SK-N-SH (cell line): ENCODE measurements at regions not wholly inside any gene's neighbourhood (a gene's known extent, or its start where the extent isn't known, plus 50 kb on each side); places are given as distances from the start of the nearest gene placed in this dataset.
"Not testable (repeated sequence)": the region's sequence is repeated elsewhere in the genome, so short reads cannot be mapped to it uniquely, and the experiment has no call there.

Experiments
- CTCF ChIA-PET: fragments of 300-600, 350-600 bp; formaldehyde crosslinking; extraction: SDS; loops from one replicate; lab custom pipeline; 2021; lab: Yijun Ruan, JAX
- POLR2A ChIA-PET: fragments of 350-600 bp; sonication (Branson Sonifier 250); formaldehyde crosslinking; extraction: SDS; loops from one replicate; lab custom pipeline; 2020; ENCODE audit warnings: antibody characterized with exemption, inconsistent platforms; lab: Yijun Ruan, JAX
- DNase-seq: peaks from one replicate; pipeline ENCODE4 v3.0.0; 2012
- H2AFZ ChIP-seq: fragments of 200-600 bp; sonication (generic); 2 replicates; pipeline ENCODE4 v1.8.1; 2016; ENCODE audit warnings: antibody characterized with exemption, mild to moderate bottlenecking, low read depth
- H3F3A ChIP-seq: fragments of 200-600 bp; sonication (generic); replicated peaks from 2 replicates; pipeline ENCODE3; 2016; ENCODE audit warnings: antibody characterized with exemption, mild to moderate bottlenecking; ENCODE audit not compliant: insufficient read depth
- H3K27ac ChIP-seq, 2 experiments: fragments of 200-500 bp in 1 of 2; fragments of 200-600 bp in 1 of 2; sonication (Bioruptor generic) in 1 of 2; sonication (generic), shearing (Covaris generic) in 1 of 2; 2 replicates each; pipeline versions ENCODE4 v1.5.1 to v1.6.1; 2014 to 2016; ENCODE audit warnings: low read depth in 2 of 2, inconsistent platforms in 1 of 2, low read length in 1 of 2, mild to moderate bottlenecking in 1 of 2, mixed read lengths in 1 of 2
- H3K27me3 ChIP-seq: fragments of 200-600 bp; sonication (generic), shearing (Covaris generic); 2 replicates; pipeline ENCODE4 v1.6.1; 2016; ENCODE audit warnings: mixed run types; ENCODE audit not compliant: insufficient read depth
- H3K36me3 ChIP-seq, 2 experiments: fragments of 200-500 bp in 1 of 2; fragments of 200-600 bp in 1 of 2; sonication (Bioruptor generic) in 1 of 2; sonication (generic) in 1 of 2; replicated peaks in 1 of 2; 2 replicates each; pipeline versions ENCODE3 to v1.5.1; 2014 to 2016; ENCODE audit warnings: low read length in 1 of 2, mild to moderate bottlenecking in 1 of 2; ENCODE audit not compliant: insufficient read depth in 2 of 2, control insufficient read depth in 1 of 2
- H3K4me1 ChIP-seq, 2 experiments: fragments of 200-500 bp in 1 of 2; fragments of 200-600 bp in 1 of 2; sonication (Bioruptor generic) in 1 of 2; sonication (generic), shearing (Covaris generic) in 1 of 2; 2 replicates each; pipeline versions ENCODE4 v1.5.1 to v1.6.1; 2014 to 2016; ENCODE audit warnings: low read depth in 1 of 2, low read length in 1 of 2, mixed run types in 1 of 2; ENCODE audit not compliant: insufficient read depth in 2 of 2, control insufficient read depth in 1 of 2
- H3K4me2 ChIP-seq: fragments of 200-600 bp; sonication (generic), shearing (Covaris generic); 2 replicates; pipeline ENCODE4 v1.6.1; 2017; ENCODE audit warnings: mixed run types
- H3K4me3 ChIP-seq, 2 experiments: fragments of 200-500 bp in 1 of 2; fragments of 200-600 bp in 1 of 2; sonication (Bioruptor generic) in 1 of 2; sonication (generic), shearing (Covaris generic) in 1 of 2; 2 replicates each; pipeline versions ENCODE4 v1.5.1 to v1.8.1; 2014 to 2016; ENCODE audit warnings: low read depth in 2 of 2, inconsistent platforms in 1 of 2, low read length in 1 of 2, mild to moderate bottlenecking in 1 of 2, mixed read lengths in 1 of 2, moderate library complexity in 1 of 2
- H3K79me2 ChIP-seq: fragments of 200-600 bp; sonication (generic); 2 replicates; pipeline ENCODE4 v1.8.1; 2017; ENCODE audit warnings: mild to moderate bottlenecking; ENCODE audit not compliant: insufficient read depth
- H3K9ac ChIP-seq: fragments of 200-600 bp; sonication (generic); 2 replicates; pipeline ENCODE4 v1.6.1; 2017; ENCODE audit warnings: mixed run types
- H3K9me2 ChIP-seq: fragments of 200-600 bp; sonication (generic); 2 replicates; pipeline ENCODE4 v1.6.1; 2017; ENCODE audit warnings: mixed run types
- H3K9me3 ChIP-seq: fragments of 200-600 bp; sonication (generic); 2 replicates; pipeline ENCODE4 v1.6.1; 2017; ENCODE audit warnings: mixed run types, mild to moderate bottlenecking, moderate library complexity
- H4K20me1 ChIP-seq: fragments of 200-600 bp; sonication (generic); 2 replicates; pipeline ENCODE4 v1.6.1; 2017; ENCODE audit warnings: mild to moderate bottlenecking, mixed run types; ENCODE audit not compliant: insufficient read depth
- CTCF ChIP-seq: fragments of 200-600 bp; sonication (generic); IDR thresholded peaks from 2 replicates; pipeline ENCODE4 v1.6.1; 2017; ENCODE audit warnings: antibody characterized with exemption, mild to moderate bottlenecking, moderate library complexity
- ELF1 ChIP-seq: IDR thresholded peaks from 2 replicates; pipeline ENCODE4 v1.4.0; 2012
- EP300 ChIP-seq, 2 experiments: IDR thresholded peaks; 2 replicates each; pipeline versions ENCODE4 v1.4.0 to v1.6.1; 2012; ENCODE audit warnings: borderline replicate concordance in 1 of 2, low read depth in 1 of 2, low read length in 1 of 2
- EZH2phosphoT487 ChIP-seq: fragments of 200-600 bp; sonication (generic); IDR thresholded peaks from 2 replicates; pipeline ENCODE4 v1.6.1; 2017; ENCODE audit warnings: low read depth, mixed run types, mild to moderate bottlenecking, antibody characterized with exemption, moderate library complexity, borderline replicate concordance
- FOXM1 ChIP-seq: IDR thresholded peaks from 2 replicates; pipeline ENCODE4 v1.4.0; 2012; ENCODE audit warnings: low read depth, mild to moderate bottlenecking
- GABPA ChIP-seq: IDR thresholded peaks from 2 replicates; pipeline ENCODE4 v1.4.0; 2012; ENCODE audit warnings: low read depth, mild to moderate bottlenecking
- GATA2 ChIP-seq: sonication (generic); formaldehyde crosslinking; IDR thresholded peaks from 2 replicates; pipeline ENCODE4 v1.5.0; 2020; ENCODE audit warnings: mild to moderate bottlenecking, missing genetic modification reagents
- IRF3 ChIP-seq: fragments of 150-350 bp; IDR thresholded peaks from 2 replicates; pipeline ENCODE4 v1.6.1; 2016; ENCODE audit warnings: mild to moderate bottlenecking, low read depth, low read length
- JUND ChIP-seq: IDR thresholded peaks from 2 replicates; pipeline ENCODE4 v1.4.0; 2012
- MXI1 ChIP-seq: IDR thresholded peaks from 2 replicates; pipeline ENCODE4 v1.6.1; 2012; ENCODE audit warnings: mild to moderate bottlenecking, low read depth, low read length, improper control_type of control experiment
- NRF1 ChIP-seq: IDR thresholded peaks from 2 replicates; pipeline ENCODE4 v1.6.1; 2012; ENCODE audit warnings: low read depth, mild to moderate bottlenecking, low read length
- PBX3 ChIP-seq: IDR thresholded peaks from 2 replicates; pipeline ENCODE4; 2012
- POLR2AphosphoS5 ChIP-seq: IDR thresholded peaks from 2 replicates; pipeline ENCODE4 v1.6.1; 2012; ENCODE audit warnings: low read depth, low read length
- RAD21 ChIP-seq: IDR thresholded peaks from 2 replicates; pipeline ENCODE4 v1.6.1; 2012; ENCODE audit warnings: mild to moderate bottlenecking, low read length
- RFX5 ChIP-seq: IDR thresholded peaks from 2 replicates; pipeline ENCODE4 v1.6.1; 2012; ENCODE audit warnings: mild to moderate bottlenecking, improper control_type of control experiment, low read length
- SIN3A ChIP-seq: IDR thresholded peaks from 2 replicates; pipeline ENCODE4 v1.6.1; 2012; ENCODE audit warnings: low read depth, mild to moderate bottlenecking, low read length, moderate library complexity, borderline replicate concordance
- TAF1 ChIP-seq: IDR thresholded peaks from 2 replicates; pipeline ENCODE4 v1.6.1; 2012; ENCODE audit warnings: low read depth, mild to moderate bottlenecking, low read length, moderate library complexity, borderline replicate concordance
- TCF12 ChIP-seq: IDR thresholded peaks from 2 replicates; pipeline ENCODE4 v1.4.0; 2012
- USF1 ChIP-seq: IDR thresholded peaks from 2 replicates; pipeline ENCODE4 v1.4.0; 2012; ENCODE audit warnings: low read depth, borderline replicate concordance
- ZBTB33 ChIP-seq: IDR thresholded peaks from 2 replicates; pipeline ENCODE4 v1.4.0; 2012; ENCODE audit warnings: low read depth, borderline replicate concordance
- WGBS: methylation state at CpG from one replicate; pipeline ENCODE4 v1.1.6; 2017; ENCODE audit warnings: low lambda C conversion rate; 5-methylcytosine and 5-hydroxymethylcytosine counted together

- H3K4me1 ChIP-seq, result no peaks in the 10 kb centered on the region
- H3K27ac ChIP-seq, result no peak overlapping the region
- H3K9me2 ChIP-seq, result no peaks in the 10 kb centered on the region
- H4K20me1 ChIP-seq, result no peaks in the 10 kb centered on the region
- H3K4me3 ChIP-seq, result no peak overlapping the region
- H3K9ac ChIP-seq, result no peak overlapping the region
- H3F3A ChIP-seq, result no peaks in the 10 kb centered on the region
- ChIA-PET POLR2A (no interaction called here), CTCF (no interaction called here)
- no peak overlapping the region for H2AFZ ChIP-seq
- no peaks in the 10 kb centered on the region; the same call in 1 of the 2 replicates for H3K9me3 ChIP-seq
- 46% methylated on average over 3 of the region's 3 CpGs for WGBS
- no peaks in the 10 kb centered on the region; the same call in 1 of the 2 replicates for H3K27me3 ChIP-seq
- no peak overlapping the region for H3K4me2 ChIP-seq
- no peaks in the 10 kb centered on the region for H3K79me2 ChIP-seq
- no peaks in the 10 kb centered on the region for H3K36me3 ChIP-seq
- TF ChIP-seq POLR2AphosphoS5 (no peak), TCF12 (no peak), GABPA (no peak), FOXM1 (no peak), ZBTB33 (no peak), TAF1 (no peak), SIN3A (no peak), JUND (no peak), NRF1 (no peak), CTCF (no peak), EZH2phosphoT487 (no peak), MXI1 (no peak), ELF1 (no peak), RFX5 (no peak), RAD21 (no peak), IRF3 (no peak), USF1 (no peak), GATA2 (CRISPR knock-in tag) (no peak), PBX3 (no peak), EP300 (IDR thresholded peaks at IDR 0.05; ENCODE audit: borderline replicate concordance in 1 of 2, low read depth in 1 of 2, low read length in 1 of 2) (no peak)
- DNase-seq, result no peak
Measured at GRCh38 chr2:40668425-40668824, 216.5 kb upstream of the SLC8A1 start.

GRCh38 chr2:40676134-40676790, 224.4 kb upstream of the SLC8A1 start:
- H2AFZ ChIP-seq, H3K36me3 ChIP-seq, H3K9me3 ChIP-seq, H3K9me2 ChIP-seq, H3K4me1 ChIP-seq, POLR2A ChIA-PET, H3F3A ChIP-seq, H4K20me1 ChIP-seq, H3K4me2 ChIP-seq, H3K27me3 ChIP-seq, H3K79me2 ChIP-seq, H3K27ac ChIP-seq, DNase-seq, H3K4me3 ChIP-seq, H3K9ac ChIP-seq: not testable (repeated sequence)
- CTCF ChIA-PET, result interaction anchor here (1.2 kb wide), 1 partner anchor 15 kb away, joined by 3 read pairs; no protein-coding TSS in a partner anchor
- 24% methylated on average over 4 of the region's 4 CpGs for WGBS
